HG02840 (cell line): ENCODE measurements at regions not wholly inside any gene's neighbourhood (a gene's known extent, or its start where the extent isn't known, plus 50 kb on each side); places are given as distances from the start of the nearest gene placed in this dataset.
"Not testable (repeated sequence)": the region's sequence is repeated elsewhere in the genome, so short reads cannot be mapped to it uniquely, and the experiment has no call there.

Experiments used
- ATAC-seq: cut with Tn5 transposase; IDR thresholded peaks from one replicate; pipeline ENCODE4 v1.9.1; 2021; ENCODE audit warnings: mild to moderate bottlenecking, moderate library complexity, moderate number of reproducible peaks; ENCODE audit not compliant: unreplicated experiment, low FRiP score

DNA sequence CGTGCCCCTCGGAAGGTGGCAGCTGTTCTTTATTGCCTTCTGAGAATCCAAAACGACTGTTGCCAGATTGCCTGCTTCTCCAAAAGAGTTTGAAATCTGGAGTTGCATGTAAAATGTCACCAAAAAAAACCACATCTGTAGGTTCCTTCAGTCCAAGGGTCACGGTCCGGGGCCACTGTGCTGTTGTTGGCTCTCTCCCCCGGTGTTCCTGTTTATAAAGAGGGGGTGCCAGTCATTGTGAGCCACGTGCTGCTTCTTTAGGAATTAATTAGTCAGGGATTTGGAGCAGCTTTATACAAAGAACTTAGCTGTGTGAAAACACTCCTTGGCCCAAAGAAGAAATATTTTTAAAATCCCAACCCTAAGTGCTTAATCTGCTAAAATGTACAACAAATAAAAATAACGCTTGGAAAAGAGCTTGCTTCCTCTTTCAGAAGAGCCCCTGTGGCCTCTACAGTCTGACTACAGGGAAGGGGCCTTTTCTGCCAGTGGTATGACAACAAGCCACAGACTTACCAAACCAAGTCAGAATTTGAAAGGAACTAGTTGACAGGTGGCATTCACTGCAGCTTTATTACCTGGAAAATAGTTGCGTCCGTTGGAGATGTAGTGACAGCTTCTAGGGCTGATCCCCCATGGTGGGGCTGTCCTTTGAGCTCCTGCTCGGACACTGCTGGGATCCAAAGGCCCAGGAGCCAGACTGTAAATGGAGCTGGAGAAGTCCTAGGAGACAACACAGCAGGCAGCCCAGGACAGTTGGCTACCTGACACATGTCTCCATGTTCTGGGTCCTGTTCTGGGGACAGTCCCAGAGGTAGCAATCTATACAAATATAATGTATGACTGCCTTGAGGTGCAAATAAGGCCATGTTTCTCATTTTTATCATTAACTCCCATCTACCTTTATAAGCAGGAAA lies 84.5 kb upstream of the SLC1A4 start:
- no peak for ATAC-seq

DNA sequence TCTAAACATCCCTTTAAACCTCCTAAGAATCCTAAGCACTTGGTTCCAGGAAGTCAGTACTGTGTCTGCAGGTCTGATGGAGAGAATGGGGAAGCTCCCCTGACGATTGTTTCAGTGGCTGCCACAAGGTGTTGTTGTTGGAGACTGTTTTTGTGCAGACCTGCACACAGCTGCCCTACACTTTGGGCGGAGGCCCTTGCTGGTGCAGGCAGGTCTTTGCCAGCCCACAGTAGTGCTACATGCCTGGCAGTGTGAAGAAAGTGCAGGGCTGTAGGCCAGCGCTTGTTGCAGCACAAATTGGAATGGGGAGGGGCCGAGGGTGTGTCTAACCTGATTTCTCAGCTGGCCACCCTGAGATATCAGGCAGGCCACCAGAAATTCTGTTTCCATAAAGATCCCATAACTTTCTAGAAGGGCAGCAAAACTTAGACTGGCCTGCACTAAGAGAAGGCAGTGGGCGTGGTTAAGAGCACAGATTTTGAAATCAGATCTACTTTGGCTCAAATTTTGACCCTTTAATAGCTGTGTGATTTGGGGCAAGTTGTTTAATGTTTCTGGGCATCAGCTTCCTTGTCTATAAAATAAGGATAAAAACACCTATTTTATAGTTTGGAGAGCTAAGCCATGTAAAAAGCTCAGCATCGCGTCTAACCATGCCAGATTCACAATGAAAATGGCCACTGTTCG lies 83.7 kb upstream of the SLC1A4 start:
- ATAC-seq, result no peak

DNA sequence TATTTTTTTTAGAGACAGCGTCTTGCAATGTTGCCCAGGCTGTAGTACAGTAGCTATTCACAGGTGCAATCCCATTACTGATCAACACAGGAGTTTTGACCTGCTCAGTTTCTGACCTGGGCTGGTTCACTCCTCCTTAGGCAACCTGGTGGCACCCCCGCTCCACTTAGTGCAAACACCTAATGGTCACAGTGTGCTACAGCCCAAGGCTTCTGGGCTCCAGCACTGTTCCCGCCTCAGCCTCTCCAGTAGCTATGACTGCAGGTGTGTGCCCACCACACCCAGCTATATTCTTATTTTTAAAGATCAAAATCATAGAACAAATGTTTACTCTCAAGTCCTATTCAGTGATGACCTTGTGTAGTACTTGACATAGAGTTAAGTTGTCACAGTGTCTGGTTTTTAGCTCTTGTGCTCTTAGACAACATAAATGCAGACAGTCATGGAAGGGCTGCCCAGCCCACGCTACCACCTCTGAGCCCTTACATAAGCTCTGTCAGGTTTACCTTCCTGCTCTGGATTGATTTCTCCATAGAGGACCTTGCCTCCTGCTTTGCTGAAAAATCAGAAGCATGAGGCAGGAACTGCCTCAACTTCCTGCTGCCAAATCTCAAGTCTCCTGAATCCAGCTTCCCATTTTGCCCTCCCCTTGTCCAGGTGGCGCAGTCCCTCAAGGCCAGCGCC lies 82.2 kb upstream of the SLC1A4 start:
- no peak for ATAC-seq

DNA sequence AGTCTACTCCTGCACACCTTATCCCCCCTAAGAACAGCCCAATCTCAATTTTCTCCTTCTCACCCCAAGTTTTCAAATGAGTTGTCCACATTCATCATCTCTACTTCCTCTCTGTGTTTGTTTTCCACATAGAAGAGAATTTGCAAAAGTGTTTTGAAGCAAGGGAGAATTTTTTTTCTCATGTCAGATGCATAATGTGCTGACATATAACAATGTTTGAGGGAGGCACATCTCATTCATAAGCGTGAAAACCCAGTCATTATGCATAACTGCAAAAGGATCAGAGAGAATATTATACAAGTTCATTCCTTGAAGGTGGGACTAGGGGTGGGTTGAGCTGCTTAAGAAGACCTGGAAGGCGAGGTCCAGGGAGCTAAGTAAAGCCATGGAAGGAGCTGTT lies 80.8 kb upstream of the SLC1A4 start:
- ATAC-seq, result no peak

DNA sequence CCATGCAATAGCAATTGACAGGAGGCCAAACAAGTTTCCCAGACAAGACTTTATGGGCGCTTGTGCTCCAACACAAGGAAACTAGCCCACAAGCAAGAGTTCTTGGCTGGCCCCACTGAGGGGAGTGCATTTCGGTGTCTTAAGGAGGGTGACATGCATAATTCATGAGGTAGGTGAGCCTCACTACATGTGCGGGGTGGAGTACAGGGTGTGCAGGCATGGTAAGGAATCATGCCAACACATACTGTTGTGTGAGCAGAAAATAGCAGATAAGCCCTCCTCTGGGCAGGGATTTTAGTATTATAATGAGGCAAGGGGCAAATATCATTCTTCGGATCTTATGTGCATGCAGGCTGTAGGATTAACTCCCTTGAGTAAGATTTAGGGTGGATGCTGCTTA lies 78.7 kb upstream of the SLC1A4 start:
- no peak for ATAC-seq

DNA sequence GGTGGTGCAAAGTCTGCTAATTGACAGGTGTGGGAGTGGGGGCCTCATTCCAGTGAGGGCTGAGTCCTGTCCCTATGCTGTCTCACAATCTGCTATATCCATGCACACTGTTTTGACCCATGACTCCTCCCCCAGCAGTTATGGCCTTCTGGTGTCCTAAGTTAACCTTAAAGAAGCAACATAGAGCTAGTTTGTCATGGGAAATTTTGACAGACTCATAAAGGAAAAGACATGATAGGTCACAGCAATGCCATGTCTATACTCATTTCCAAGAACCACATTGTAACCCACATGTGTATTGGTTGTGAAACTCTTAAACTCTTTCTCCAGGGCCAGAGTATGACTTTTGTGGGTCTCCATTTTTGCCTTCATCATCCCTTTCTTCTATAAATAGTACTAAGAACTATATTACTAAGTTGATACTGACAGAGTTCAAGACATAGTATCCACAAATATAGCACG lies 78.2 kb upstream of the SLC1A4 start:
- no peak for ATAC-seq

DNA sequence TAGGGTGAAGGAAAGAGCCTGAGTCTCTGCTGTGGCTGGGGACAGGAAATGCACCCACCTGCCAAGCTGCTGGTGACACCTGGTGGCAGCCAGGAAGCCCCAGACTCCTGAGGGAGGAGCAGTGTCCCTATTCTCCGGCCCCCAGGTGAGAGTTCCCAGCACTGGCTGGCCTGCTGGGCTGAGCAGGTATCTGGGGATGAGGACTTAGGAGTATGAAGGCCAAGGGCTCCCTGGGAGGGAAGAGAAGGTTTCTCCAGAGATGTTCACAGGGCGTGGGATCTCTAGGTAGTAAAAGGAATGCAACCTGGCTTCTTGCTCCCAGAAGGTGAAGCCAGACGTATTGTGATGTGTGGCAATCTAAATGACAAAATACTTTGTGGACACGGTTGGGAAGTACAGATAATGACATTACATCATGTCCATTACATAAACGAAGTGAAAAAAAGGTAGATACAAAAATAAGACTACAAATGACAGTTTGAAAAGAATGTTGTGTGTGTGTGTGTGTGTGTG lies 75.8 kb upstream of the SLC1A4 start:
- ATAC-seq, result no peak

DNA sequence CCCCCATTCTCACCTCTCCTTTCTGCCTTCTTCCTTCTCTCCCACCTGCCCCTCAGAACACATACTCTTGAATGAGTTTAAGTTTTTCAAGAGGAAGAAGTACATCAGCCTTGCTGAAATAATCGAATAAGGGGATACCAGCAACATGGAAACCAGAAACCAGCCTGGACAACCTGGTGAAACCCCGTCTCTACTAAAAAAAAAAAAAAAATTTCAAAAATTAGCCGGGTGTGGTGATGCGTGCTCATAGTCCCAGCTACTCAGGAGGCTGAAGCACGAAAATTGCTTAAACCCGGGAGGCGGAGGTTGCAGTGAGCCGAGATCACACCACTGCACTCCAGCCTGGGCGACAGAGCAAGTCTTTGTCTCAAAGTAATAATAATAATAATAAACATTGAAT lies 75.0 kb upstream of the SLC1A4 start:
- no peak for ATAC-seq

DNA sequence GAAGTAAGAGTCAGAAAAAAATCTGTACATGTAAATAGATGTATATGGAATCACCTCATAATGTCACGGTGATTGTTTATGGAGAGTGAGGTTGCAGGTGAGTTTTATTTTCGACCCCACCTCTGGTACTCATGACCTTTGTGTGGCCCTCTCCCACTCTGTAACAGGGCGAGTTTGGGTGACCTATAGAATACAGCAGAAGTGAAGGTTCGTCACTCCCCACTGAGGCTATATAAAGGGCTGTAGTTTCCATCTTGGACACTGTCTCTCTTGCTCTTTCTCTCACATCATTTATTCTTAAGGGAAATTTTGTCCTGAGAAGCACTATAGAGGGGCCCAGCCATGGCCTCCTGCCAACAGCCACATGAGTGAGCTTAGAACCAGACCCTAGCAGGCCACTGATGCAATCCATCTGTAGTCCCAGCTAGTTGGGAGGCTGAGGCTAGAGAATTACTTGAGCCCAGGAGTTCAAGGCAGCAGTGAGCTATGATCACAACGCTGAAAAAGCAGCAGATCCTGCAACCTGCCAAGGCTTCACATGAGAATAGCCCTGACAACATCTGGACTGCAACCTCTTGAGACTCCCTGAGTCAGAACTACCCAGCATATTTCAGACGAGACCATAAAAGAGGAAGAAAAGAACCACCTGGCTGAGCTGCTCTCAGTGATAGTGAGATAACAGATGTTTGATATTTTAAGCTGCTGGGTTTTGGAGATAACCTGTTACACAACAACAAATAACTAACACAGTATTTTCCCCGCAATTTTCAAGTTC lies 74.3 kb upstream of the SLC1A4 start:
- ATAC-seq, result peak; percentile 48

DNA sequence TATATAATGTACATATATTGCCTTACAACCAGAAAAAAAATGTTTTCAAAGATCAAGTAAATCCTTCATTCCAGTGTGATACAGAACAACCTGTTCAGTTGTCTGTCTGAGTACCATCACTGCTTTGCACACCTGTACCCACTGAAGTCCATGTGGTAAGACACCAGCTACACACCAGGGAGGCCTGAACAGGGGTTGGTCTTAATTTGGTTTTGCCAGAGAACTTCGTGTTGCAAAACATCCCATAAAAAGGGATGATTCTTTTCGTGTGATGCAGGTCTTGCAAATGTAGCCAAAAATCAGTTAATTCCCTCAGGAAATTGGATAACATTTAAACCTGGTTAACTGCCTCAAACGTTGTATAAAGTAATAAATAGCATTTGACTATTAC lies 73.7 kb upstream of the SLC1A4 start:
- ATAC-seq, result peak; percentile 4

DNA sequence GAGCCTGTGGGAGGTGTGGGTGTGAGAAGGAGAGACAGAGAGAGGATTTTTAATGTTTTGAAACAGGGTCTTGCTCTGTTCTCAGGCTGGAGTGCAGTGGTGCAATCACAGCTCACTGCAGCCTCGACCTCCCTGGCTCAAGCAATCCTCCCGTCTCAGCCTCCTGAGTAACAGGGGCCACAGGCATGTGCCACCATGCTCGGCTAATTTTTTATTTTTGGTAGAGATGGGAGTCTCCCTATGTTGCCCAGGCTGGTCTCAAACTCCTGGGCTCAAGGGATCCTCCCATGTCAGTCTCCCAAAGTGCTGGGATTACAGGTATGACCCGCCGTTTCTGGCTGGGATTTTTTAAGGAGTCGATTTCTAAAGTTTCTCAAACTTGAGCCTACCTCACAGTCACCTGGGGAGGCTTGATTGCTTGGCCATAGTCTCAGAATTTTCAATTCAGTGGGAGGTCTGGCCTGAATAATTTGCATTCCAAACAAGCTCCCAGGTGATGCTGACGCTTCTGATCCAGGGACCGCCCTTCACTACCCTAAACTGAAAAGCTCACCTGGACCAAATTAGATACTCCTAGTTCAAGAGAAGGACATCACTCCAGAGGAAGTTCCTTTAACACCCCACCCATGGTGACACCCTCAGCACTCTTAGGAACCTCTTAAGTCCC lies 70.8 kb upstream of the SLC1A4 start:
- no peak for ATAC-seq

DNA sequence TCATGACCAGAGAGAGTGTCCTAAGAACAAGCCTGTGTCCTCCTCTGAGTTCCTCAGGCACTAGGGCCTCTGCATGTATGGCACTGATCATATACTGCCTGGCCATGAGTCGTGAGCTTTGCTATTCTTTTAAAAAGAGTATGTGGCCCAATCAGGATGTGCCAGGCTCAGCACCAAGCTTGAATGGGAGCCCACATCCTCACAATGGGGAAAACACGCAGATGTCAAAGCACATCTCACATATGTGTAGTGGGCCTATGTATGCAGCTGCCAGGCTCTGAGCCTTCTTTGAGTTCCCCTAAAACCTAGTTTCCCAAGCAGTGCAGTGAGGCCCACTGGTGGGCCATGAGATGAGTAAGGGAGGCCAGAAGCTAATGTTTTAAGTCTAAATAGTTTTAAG lies 69.9 kb upstream of the SLC1A4 start:
- no peak for ATAC-seq

DNA sequence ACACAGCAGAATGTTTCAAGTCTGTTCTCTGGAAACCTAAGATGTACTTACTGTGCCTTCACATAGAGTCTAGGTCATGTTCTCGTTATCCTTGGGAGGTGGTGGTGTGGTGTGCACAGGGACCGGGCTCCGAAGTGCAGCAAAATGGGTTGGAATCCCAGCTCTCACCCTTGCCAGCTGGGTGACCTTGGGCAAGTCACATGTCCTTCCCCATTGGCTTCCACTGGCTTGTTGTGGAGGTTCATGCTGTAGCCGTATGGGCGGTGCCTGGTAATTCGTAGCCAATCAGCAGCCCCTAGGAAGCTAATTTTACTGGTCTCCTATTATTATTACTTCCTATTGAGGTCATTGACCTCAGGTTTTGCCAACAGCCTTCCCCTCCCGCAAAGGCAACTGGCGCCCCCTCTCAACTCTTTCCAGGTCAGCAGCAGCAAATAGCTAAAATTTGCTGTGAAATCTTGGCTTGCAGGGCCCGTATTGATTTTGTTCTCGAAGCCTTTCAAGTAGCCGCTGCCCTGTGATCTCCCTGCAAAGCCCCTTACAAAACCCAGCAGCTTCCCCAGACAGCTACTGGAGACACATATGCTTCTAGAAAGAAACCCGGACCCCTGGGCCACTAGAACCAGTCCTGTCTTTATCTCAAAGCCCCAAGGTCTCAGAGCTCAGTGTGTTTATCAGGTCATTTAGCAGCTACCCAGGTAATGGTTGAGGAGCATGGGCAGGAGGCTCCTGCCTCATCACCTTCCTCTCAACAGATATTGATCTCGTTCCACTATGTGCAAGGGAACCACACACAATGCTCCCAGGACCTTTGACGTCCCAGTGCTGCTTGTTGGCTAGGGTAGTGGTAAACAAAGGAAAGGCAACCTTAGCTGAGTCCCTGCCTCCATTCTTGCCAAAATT lies 66.5 kb upstream of the SLC1A4 start:
- ATAC-seq, result no peak

DNA sequence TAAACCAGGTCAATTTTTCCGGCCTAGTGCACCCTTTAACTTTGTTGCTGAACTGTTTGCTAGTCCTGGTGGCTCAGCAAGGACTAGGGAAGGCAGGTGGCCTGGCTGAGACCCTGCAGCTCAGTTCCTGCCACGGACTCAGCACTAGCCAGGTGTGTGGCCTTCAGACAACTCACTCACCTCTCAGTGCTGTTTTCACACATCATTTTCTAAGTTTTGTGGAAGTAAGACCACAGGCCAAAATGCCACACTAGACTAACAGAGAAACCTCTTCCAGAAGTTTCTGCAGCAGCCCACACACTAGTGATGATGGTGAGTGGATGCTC lies 65.9 kb upstream of the SLC1A4 start:
- ATAC-seq, result no peak

DNA sequence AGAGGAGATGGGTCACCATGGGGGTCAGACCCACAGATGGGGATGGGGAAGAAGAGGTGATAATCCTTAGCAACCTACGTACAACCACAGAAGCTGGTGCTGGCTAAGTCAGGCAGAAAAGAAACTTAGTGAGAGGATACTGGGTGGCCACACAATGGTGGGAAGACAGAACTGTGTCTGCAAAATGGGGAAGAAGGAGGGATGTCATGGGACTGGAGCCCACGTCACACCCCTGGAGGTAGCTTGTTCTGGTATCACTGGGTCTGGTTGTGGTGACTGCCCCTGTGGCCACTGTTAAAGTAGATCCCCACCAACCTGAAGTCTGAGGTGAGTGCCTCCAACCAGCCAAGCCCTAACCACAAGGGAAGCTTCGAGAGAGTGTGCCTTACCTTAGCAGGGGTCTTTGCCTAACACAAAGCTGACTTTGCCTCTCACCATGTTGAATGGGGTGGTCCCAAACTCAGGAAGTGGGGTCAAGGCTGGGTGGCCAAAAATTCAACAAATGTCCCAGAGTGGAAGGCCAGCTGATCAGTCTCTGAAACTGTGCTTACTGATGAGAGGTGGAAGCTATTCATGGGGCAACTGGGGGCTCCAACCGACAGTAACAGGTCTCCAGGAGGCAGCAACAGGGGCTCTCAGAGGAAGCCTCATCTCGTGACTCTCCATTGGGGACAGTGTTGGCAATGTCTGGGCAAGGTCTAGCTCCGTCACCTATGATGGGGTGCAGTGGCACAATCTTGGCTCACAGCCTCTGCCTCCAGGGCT lies 64.8 kb upstream of the SLC1A4 start:
- ATAC-seq, result no peak

DNA sequence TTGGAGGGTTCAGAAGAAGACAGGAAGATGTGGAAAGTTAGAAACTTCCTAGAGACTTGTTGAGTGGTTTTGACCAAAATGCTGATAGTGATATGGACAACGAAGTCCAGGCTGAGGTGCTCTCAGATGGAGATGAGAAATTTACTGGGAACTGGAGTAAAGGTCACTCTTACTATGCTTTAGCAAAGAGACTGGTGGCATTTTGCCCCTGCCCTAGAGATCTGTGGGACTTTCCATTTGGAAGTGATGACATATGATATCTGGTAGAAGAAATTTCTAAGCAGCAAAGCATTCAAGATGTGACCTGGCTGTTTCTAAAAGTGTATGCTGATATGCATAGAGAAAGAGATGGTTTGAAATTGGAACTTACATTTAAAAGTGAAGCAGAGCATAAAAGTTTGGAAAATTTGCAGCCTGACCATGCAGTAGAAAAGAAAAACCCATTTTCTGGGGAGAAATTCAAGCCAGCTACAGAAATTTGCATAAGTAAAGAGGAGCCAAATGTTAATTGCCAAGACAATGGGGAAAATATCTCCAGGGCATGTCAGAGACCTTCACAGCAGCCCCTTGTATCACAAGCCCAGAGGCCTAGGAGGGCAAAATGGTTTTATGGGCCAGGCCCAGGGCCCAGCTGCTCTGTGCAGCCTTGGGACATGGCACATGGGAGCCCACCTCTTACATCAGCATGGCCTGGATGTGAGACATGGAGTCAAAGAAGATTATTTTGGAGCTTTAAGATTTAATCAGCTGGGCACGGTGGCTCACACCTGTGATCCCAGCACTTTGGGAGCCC lies 63.1 kb upstream of the SLC1A4 start:
- ATAC-seq, result not testable (repeated sequence)

DNA sequence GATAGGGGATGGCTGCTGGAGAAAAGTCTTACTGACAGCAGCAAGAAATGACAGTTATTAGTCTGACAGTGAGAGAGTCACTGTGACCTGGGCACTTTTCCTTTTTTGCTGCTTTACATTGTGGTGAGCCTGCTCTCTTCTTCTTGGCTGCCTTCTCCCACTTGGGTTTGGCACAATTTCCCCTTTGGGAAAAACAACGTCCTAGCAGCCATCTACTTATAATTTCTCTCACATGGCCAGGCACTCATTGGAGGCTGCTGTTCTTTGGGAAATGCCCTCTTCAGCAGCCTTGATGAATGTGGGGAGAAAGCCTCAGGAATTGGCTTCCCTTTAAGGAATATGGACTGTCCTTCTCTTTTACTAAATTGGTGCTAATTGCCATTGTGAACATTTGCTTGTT lies 60.4 kb upstream of the SLC1A4 start:
- no peak for ATAC-seq
